SK-N-SH (cell line): ENCODE measurements at regions not wholly inside any gene's neighbourhood (a gene's known extent, or its start where the extent isn't known, plus 50 kb on each side); places are given as distances from the start of the nearest gene placed in this dataset.

Source experiments
- CTCF ChIA-PET: fragments of 300-600, 350-600 bp; formaldehyde crosslinking; extraction: SDS; loops from one replicate; lab custom pipeline; 2021; lab: Yijun Ruan, JAX
- POLR2A ChIA-PET: fragments of 350-600 bp; sonication (Branson Sonifier 250); formaldehyde crosslinking; extraction: SDS; loops from one replicate; lab custom pipeline; 2020; ENCODE audit warnings: antibody characterized with exemption, inconsistent platforms; lab: Yijun Ruan, JAX
- DNase-seq: peaks from one replicate; pipeline ENCODE4 v3.0.0; 2012
- H2AFZ ChIP-seq: fragments of 200-600 bp; sonication (generic); 2 replicates; pipeline ENCODE4 v1.8.1; 2016; ENCODE audit warnings: antibody characterized with exemption, mild to moderate bottlenecking, low read depth
- H3F3A ChIP-seq: fragments of 200-600 bp; sonication (generic); replicated peaks from 2 replicates; pipeline ENCODE3; 2016; ENCODE audit warnings: antibody characterized with exemption, mild to moderate bottlenecking; ENCODE audit not compliant: insufficient read depth
- H3K27ac ChIP-seq, 2 experiments: fragments of 200-500 bp in 1 of 2; fragments of 200-600 bp in 1 of 2; sonication (Bioruptor generic) in 1 of 2; sonication (generic), shearing (Covaris generic) in 1 of 2; 2 replicates each; pipeline versions ENCODE4 v1.5.1 to v1.6.1; 2014 to 2016; ENCODE audit warnings: low read depth in 2 of 2, inconsistent platforms in 1 of 2, low read length in 1 of 2, mild to moderate bottlenecking in 1 of 2, mixed read lengths in 1 of 2
- H3K27me3 ChIP-seq: fragments of 200-600 bp; sonication (generic), shearing (Covaris generic); 2 replicates; pipeline ENCODE4 v1.6.1; 2016; ENCODE audit warnings: mixed run types; ENCODE audit not compliant: insufficient read depth
- H3K36me3 ChIP-seq, 2 experiments: fragments of 200-500 bp in 1 of 2; fragments of 200-600 bp in 1 of 2; sonication (Bioruptor generic) in 1 of 2; sonication (generic) in 1 of 2; replicated peaks in 1 of 2; 2 replicates each; pipeline versions ENCODE3 to v1.5.1; 2014 to 2016; ENCODE audit warnings: low read length in 1 of 2, mild to moderate bottlenecking in 1 of 2; ENCODE audit not compliant: insufficient read depth in 2 of 2, control insufficient read depth in 1 of 2
- H3K4me1 ChIP-seq, 2 experiments: fragments of 200-500 bp in 1 of 2; fragments of 200-600 bp in 1 of 2; sonication (Bioruptor generic) in 1 of 2; sonication (generic), shearing (Covaris generic) in 1 of 2; 2 replicates each; pipeline versions ENCODE4 v1.5.1 to v1.6.1; 2014 to 2016; ENCODE audit warnings: low read depth in 1 of 2, low read length in 1 of 2, mixed run types in 1 of 2; ENCODE audit not compliant: insufficient read depth in 2 of 2, control insufficient read depth in 1 of 2
- H3K4me2 ChIP-seq: fragments of 200-600 bp; sonication (generic), shearing (Covaris generic); 2 replicates; pipeline ENCODE4 v1.6.1; 2017; ENCODE audit warnings: mixed run types
- H3K4me3 ChIP-seq, 2 experiments: fragments of 200-500 bp in 1 of 2; fragments of 200-600 bp in 1 of 2; sonication (Bioruptor generic) in 1 of 2; sonication (generic), shearing (Covaris generic) in 1 of 2; 2 replicates each; pipeline versions ENCODE4 v1.5.1 to v1.8.1; 2014 to 2016; ENCODE audit warnings: low read depth in 2 of 2, inconsistent platforms in 1 of 2, low read length in 1 of 2, mild to moderate bottlenecking in 1 of 2, mixed read lengths in 1 of 2, moderate library complexity in 1 of 2
- H3K79me2 ChIP-seq: fragments of 200-600 bp; sonication (generic); 2 replicates; pipeline ENCODE4 v1.8.1; 2017; ENCODE audit warnings: mild to moderate bottlenecking; ENCODE audit not compliant: insufficient read depth
- H3K9ac ChIP-seq: fragments of 200-600 bp; sonication (generic); 2 replicates; pipeline ENCODE4 v1.6.1; 2017; ENCODE audit warnings: mixed run types
- H3K9me2 ChIP-seq: fragments of 200-600 bp; sonication (generic); 2 replicates; pipeline ENCODE4 v1.6.1; 2017; ENCODE audit warnings: mixed run types
- H3K9me3 ChIP-seq: fragments of 200-600 bp; sonication (generic); 2 replicates; pipeline ENCODE4 v1.6.1; 2017; ENCODE audit warnings: mixed run types, mild to moderate bottlenecking, moderate library complexity
- H4K20me1 ChIP-seq: fragments of 200-600 bp; sonication (generic); 2 replicates; pipeline ENCODE4 v1.6.1; 2017; ENCODE audit warnings: mild to moderate bottlenecking, mixed run types; ENCODE audit not compliant: insufficient read depth
- CHD2 ChIP-seq: fragments of 150-350 bp; IDR thresholded peaks from 2 replicates; pipeline ENCODE4 v1.6.1; 2018; ENCODE audit warnings: low read length; ENCODE audit not compliant: partially characterized antibody
- ELF1 ChIP-seq: IDR thresholded peaks from 2 replicates; pipeline ENCODE4 v1.4.0; 2012
- EZH2phosphoT487 ChIP-seq: fragments of 200-600 bp; sonication (generic); IDR thresholded peaks from 2 replicates; pipeline ENCODE4 v1.6.1; 2017; ENCODE audit warnings: low read depth, mixed run types, mild to moderate bottlenecking, antibody characterized with exemption, moderate library complexity, borderline replicate concordance
- FOXJ3 ChIP-seq: sonication (generic); formaldehyde crosslinking; IDR thresholded peaks from 2 replicates; pipeline ENCODE4 v1.5.1; 2020; ENCODE audit warnings: mild to moderate bottlenecking, missing genetic modification reagents
- FOXM1 ChIP-seq: IDR thresholded peaks from 2 replicates; pipeline ENCODE4 v1.4.0; 2012; ENCODE audit warnings: low read depth, mild to moderate bottlenecking
- JUND ChIP-seq: IDR thresholded peaks from 2 replicates; pipeline ENCODE4 v1.4.0; 2012
- MEF2A ChIP-seq: IDR thresholded peaks from 2 replicates; pipeline ENCODE4 v1.4.0; 2012; ENCODE audit warnings: low read depth, borderline replicate concordance
- MXI1 ChIP-seq: IDR thresholded peaks from 2 replicates; pipeline ENCODE4 v1.6.1; 2012; ENCODE audit warnings: mild to moderate bottlenecking, low read depth, low read length, improper control_type of control experiment
- NFIC ChIP-seq: IDR thresholded peaks from 2 replicates; pipeline ENCODE4 v1.4.0; 2012; ENCODE audit warnings: borderline replicate concordance
- POLR2AphosphoS5 ChIP-seq: IDR thresholded peaks from 2 replicates; pipeline ENCODE4 v1.6.1; 2012; ENCODE audit warnings: low read depth, low read length
- RAD21 ChIP-seq: IDR thresholded peaks from 2 replicates; pipeline ENCODE4 v1.6.1; 2012; ENCODE audit warnings: mild to moderate bottlenecking, low read length
- RFX5 ChIP-seq: IDR thresholded peaks from 2 replicates; pipeline ENCODE4 v1.6.1; 2012; ENCODE audit warnings: mild to moderate bottlenecking, improper control_type of control experiment, low read length
- SIN3A ChIP-seq: IDR thresholded peaks from 2 replicates; pipeline ENCODE4 v1.6.1; 2012; ENCODE audit warnings: low read depth, mild to moderate bottlenecking, low read length, moderate library complexity, borderline replicate concordance
- SMC3 ChIP-seq: IDR thresholded peaks from 2 replicates; pipeline ENCODE4 v1.6.1; 2012; ENCODE audit warnings: low read depth, low read length, improper control_type of control experiment
- TAF1 ChIP-seq: IDR thresholded peaks from 2 replicates; pipeline ENCODE4 v1.6.1; 2012; ENCODE audit warnings: low read depth, mild to moderate bottlenecking, low read length, moderate library complexity, borderline replicate concordance
- TCF12 ChIP-seq: IDR thresholded peaks from 2 replicates; pipeline ENCODE4 v1.4.0; 2012
- YY1 ChIP-seq: IDR thresholded peaks from 2 replicates; pipeline ENCODE4 v1.4.0; 2012; ENCODE audit warnings: low read depth, mild to moderate bottlenecking
- WGBS: methylation state at CpG from one replicate; pipeline ENCODE4 v1.1.6; 2017; ENCODE audit warnings: low lambda C conversion rate; 5-methylcytosine and 5-hydroxymethylcytosine counted together
- TF ChIP-seq, protein P1 (sequence below): IDR thresholded peaks from 2 replicates; pipeline ENCODE4 v1.4.0; 2012; ENCODE audit warnings: low read depth, borderline replicate concordance
- TF ChIP-seq, protein P2 (sequence below): fragments of 150-350 bp; IDR thresholded peaks from 2 replicates; pipeline ENCODE4 v1.6.1; 2017; ENCODE audit warnings: antibody characterized with exemption, low read length, low read depth, borderline replicate concordance
- TF ChIP-seq, protein P3 (sequence below): fragments of 150-350 bp; IDR thresholded peaks from 2 replicates; pipeline ENCODE4 v1.6.1; 2016; ENCODE audit warnings: mild to moderate bottlenecking, low read depth, low read length

DNA sequence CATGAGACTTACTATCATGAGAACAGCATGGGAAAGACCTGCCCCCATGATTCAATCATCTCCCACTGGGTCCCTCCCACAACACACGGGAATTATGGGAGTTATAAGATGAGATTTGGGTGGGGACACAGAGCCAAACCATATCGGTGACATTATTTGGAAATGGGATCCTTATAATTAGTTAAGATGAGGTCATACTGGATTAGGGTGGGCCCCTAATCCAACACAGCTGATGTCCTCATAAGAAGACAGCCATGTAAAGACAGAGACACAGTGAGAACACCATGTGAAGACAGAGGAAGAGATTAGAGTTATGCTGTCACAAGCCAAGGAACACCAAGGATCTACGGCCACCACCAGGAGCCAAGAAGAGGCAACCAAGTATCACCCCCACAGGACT is 161.7 kb downstream of the SPTSSA start:
- H3K27ac ChIP-seq, result no peak overlapping the region
- no peak for DNase-seq
- 63% methylated on average over 2 of the region's 3 CpGs for WGBS
- no peaks in the 10 kb centered on the region for H3K27me3 ChIP-seq
- no peaks in the 10 kb centered on the region for H4K20me1 ChIP-seq
- H2AFZ ChIP-seq, result no peak overlapping the region
- H3K9me2 ChIP-seq, result no peaks in the 10 kb centered on the region
- no peaks in the 10 kb centered on the region for H3F3A ChIP-seq
- TF ChIP-seq TCF12 (no peak), TAF1 (no peak), RAD21 (no peak), POLR2AphosphoS5 (no peak), ELF1 (no peak)
- TF ChIP-seq, protein P1, sequence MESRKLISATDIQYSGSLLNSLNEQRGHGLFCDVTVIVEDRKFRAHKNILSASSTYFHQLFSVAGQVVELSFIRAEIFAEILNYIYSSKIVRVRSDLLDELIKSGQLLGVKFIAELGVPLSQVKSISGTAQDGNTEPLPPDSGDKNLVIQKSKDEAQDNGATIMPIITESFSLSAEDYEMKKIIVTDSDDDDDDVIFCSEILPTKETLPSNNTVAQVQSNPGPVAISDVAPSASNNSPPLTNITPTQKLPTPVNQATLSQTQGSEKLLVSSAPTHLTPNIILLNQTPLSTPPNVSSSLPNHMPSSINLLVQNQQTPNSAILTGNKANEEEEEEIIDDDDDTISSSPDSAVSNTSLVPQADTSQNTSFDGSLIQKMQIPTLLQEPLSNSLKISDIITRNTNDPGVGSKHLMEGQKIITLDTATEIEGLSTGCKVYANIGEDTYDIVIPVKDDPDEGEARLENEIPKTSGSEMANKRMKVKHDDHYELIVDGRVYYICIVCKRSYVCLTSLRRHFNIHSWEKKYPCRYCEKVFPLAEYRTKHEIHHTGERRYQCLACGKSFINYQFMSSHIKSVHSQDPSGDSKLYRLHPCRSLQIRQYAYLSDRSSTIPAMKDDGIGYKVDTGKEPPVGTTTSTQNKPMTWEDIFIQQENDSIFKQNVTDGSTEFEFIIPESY, result no peak
- no peaks in the 10 kb centered on the region for H3K9me3 ChIP-seq
- no peak overlapping the region for H3K4me3 ChIP-seq
- H3K36me3 ChIP-seq, result no peaks in the 10 kb centered on the region
- ChIA-PET POLR2A (no interaction called here), CTCF (interaction anchor here (0.7 to 7.0 kb wide), 6 partner anchors 10 to 443 kb away, joined by 3 to 44 read pairs (median 7); no protein-coding TSS in a partner anchor)
- H3K4me2 ChIP-seq, result no peak overlapping the region
- H3K9ac ChIP-seq, result no peak overlapping the region
- H3K4me1 ChIP-seq, result no peaks in the 10 kb centered on the region; a peak in 1 of 4 replicates
- no peaks in the 10 kb centered on the region for H3K79me2 ChIP-seq

DNA sequence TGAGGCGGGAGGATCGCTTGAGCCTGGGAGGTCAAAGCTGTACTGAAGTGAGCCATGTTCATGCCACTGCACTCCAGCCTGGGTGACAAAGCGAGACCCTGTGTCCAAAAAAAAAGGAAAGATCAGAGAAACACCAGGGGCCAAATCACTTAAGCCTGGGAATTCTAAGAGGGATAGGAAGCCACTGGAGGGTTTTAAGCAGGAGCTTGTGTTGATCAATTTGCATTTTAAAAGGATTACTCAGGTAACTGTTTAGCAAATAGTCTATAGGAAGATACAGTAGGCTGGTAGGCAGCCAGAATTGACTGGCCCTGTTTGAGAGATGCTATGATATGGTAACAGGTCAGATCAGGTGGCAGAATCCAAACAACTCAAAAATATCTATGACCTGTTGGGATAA is 162.7 kb downstream of the SPTSSA start:
- ChIA-PET CTCF (interaction anchor here (1.6 kb wide), 1 partner anchor 24 kb away, joined by 6 read pairs; no protein-coding TSS in a partner anchor), POLR2A (no interaction called here)
- H3K9me2 ChIP-seq, result no peaks in the 10 kb centered on the region
- H3K27ac ChIP-seq, result no peak overlapping the region
- no peak for DNase-seq
- H3K9me3 ChIP-seq, result no peaks in the 10 kb centered on the region
- H3K4me2 ChIP-seq, result no peak overlapping the region
- H3K4me3 ChIP-seq, result no peak overlapping the region
- no peak overlapping the region for H3K9ac ChIP-seq
- H3K4me1 ChIP-seq, result no peaks in the 10 kb centered on the region; a peak in 1 of 4 replicates
- no peaks in the 10 kb centered on the region for H3K79me2 ChIP-seq
- no peaks in the 10 kb centered on the region for H3K36me3 ChIP-seq
- no peaks in the 10 kb centered on the region for H3F3A ChIP-seq
- 57% methylated on average over 3 of the region's 3 CpGs for WGBS
- no peaks in the 10 kb centered on the region for H4K20me1 ChIP-seq
- H2AFZ ChIP-seq, result no peak overlapping the region
- no peaks in the 10 kb centered on the region for H3K27me3 ChIP-seq
- TF ChIP-seq EZH2phosphoT487 (no peak), MXI1 (no peak), SIN3A (no peak), NFIC (no peak), RFX5 (no peak), YY1 (no peak), JUND (no peak), FOXM1 (no peak), MEF2A (no peak), SMC3 (no peak), CHD2 (no peak), FOXJ3 (CRISPR knock-in tag) (no peak)
- TF ChIP-seq, protein P2, sequence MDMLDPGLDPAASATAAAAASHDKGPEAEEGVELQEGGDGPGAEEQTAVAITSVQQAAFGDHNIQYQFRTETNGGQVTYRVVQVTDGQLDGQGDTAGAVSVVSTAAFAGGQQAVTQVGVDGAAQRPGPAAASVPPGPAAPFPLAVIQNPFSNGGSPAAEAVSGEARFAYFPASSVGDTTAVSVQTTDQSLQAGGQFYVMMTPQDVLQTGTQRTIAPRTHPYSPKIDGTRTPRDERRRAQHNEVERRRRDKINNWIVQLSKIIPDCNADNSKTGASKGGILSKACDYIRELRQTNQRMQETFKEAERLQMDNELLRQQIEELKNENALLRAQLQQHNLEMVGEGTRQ, result no peak
- TF ChIP-seq, protein P1, result no peak
- TF ChIP-seq, protein P3, sequence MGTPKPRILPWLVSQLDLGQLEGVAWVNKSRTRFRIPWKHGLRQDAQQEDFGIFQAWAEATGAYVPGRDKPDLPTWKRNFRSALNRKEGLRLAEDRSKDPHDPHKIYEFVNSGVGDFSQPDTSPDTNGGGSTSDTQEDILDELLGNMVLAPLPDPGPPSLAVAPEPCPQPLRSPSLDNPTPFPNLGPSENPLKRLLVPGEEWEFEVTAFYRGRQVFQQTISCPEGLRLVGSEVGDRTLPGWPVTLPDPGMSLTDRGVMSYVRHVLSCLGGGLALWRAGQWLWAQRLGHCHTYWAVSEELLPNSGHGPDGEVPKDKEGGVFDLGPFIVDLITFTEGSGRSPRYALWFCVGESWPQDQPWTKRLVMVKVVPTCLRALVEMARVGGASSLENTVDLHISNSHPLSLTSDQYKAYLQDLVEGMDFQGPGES, result no peak
